PFSK-1 (cell line): ENCODE measurements at regions not wholly inside any gene's neighbourhood (a gene's known extent, or its start where the extent isn't known, plus 50 kb on each side); places are given as distances from the start of the nearest gene placed in this dataset.

Experiments
- POLR2AphosphoS5 ChIP-seq: IDR thresholded peaks from 2 replicates; pipeline ENCODE4 v1.6.1; 2012; ENCODE audit warnings: low read depth, mild to moderate bottlenecking, control low read depth, low read length, moderate library complexity
- REST ChIP-seq, 2 experiments: IDR thresholded peaks; 2 replicates each; pipeline versions ENCODE4 v1.6.1 to v1.8.0; 2011 to 2012; ENCODE audit warnings: low read depth in 2 of 2, low read length in 2 of 2, control low read depth in 1 of 2, inconsistent platforms in 1 of 2, mild to moderate bottlenecking in 1 of 2, moderate library complexity in 1 of 2; ENCODE audit not compliant: insufficient read depth in 1 of 2
- SIN3A ChIP-seq: IDR thresholded peaks from 2 replicates; pipeline ENCODE4 v1.6.1; 2012; ENCODE audit warnings: mild to moderate bottlenecking, low read length, moderate library complexity, borderline replicate concordance; ENCODE audit not compliant: insufficient read depth
- TAF1 ChIP-seq: IDR thresholded peaks from 2 replicates; pipeline ENCODE4 v1.6.1; 2012; ENCODE audit warnings: low read length, control low read depth, borderline replicate concordance; ENCODE audit not compliant: insufficient read depth

- TF ChIP-seq POLR2AphosphoS5, result no peak
- no peak for TF ChIP-seq REST (IDR thresholded peaks at IDR 0.05; ENCODE audit: insufficient read depth in 1 of 2, low read depth in 2 of 2, low read length in 2 of 2)
- no peak for TF ChIP-seq TAF1
- TF ChIP-seq SIN3A, result no peak
Measured at GRCh38 chr1:191101960-191102359, 624.3 kb upstream of the BRINP3 start.
